WTC11 (cell line): ENCODE measurements at regions not wholly inside any gene's neighbourhood (a gene's known extent, or its start where the extent isn't known, plus 50 kb on each side); places are given as distances from the start of the nearest gene placed in this dataset.

ENCODE experiments used
- ATF1 ChIP-seq: sonication (generic); formaldehyde crosslinking; IDR thresholded peaks from 2 replicates; pipeline ENCODE4 v1.8.1; 2023; ENCODE audit warnings: mild to moderate bottlenecking, moderate library complexity, missing genetic modification reagents
- CREB1 ChIP-seq: sonication (generic); formaldehyde crosslinking; IDR thresholded peaks from 2 replicates; pipeline ENCODE4 v1.8.0; 2023; ENCODE audit warnings: mild to moderate bottlenecking, missing genetic modification reagents
- CTCF ChIP-seq: fragments of 200-600 bp; IDR thresholded peaks from 2 replicates; pipeline ENCODE4 v1.8.0; 2022; ENCODE audit warnings: antibody characterized with exemption
- FOXK1 ChIP-seq: sonication (generic); formaldehyde crosslinking; IDR thresholded peaks from 2 replicates; pipeline ENCODE4 v1.8.0; 2022; ENCODE audit warnings: mild to moderate bottlenecking, moderate library complexity, missing genetic modification reagents
- MAX ChIP-seq: sonication (generic); formaldehyde crosslinking; IDR thresholded peaks from 2 replicates; pipeline ENCODE4 v1.8.0; 2022; ENCODE audit warnings: mild to moderate bottlenecking, missing genetic modification reagents
- TF ChIP-seq, protein P1 (sequence below): sonication (generic); formaldehyde crosslinking; IDR thresholded peaks from 2 replicates; pipeline ENCODE4 v1.8.1; 2022; ENCODE audit warnings: mild to moderate bottlenecking, moderate library complexity, missing genetic modification reagents

DNA sequence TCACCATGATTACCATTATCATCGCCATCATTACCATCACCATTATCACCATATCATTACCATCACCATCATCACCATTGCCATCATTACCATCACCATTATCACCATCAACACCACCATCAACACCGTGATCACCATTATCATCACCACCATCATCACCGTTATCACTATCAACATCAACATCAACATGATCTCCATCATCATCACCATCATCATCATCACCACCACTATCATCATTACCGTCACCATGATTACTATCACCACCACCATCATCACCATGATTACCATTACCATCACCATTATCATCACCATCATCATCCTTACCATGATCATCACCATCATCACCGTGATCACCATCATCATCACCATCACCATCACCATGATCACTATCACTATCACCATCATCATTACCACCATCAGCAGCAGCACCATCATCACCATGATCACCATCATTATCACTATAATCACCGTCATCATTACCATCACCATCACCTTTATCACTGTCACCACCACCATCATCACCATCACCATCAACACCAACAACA lies 753.7 kb downstream of the BRD1 start:
- TF ChIP-seq CTCF (no peak), FOXK1 (CRISPR knock-in tag) (no peak), ATF1 (no peak), CREB1 (CRISPR knock-in tag) (no peak), MAX (CRISPR knock-in tag) (no peak)
- TF ChIP-seq, protein P1, sequence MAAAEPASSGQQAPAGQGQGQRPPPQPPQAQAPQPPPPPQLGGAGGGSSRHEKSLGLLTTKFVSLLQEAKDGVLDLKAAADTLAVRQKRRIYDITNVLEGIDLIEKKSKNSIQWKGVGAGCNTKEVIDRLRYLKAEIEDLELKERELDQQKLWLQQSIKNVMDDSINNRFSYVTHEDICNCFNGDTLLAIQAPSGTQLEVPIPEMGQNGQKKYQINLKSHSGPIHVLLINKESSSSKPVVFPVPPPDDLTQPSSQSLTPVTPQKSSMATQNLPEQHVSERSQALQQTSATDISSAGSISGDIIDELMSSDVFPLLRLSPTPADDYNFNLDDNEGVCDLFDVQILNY (CRISPR knock-in tag): no peak
